Muscle layer of duodenum (tissue), 2 donors: ENCODE measurements at regions not wholly inside any gene's neighbourhood (a gene's known extent, or its start where the extent isn't known, plus 50 kb on each side); places are given as distances from the start of the nearest gene placed in this dataset.
"Not testable (repeated sequence)": the region's sequence is repeated elsewhere in the genome, so short reads cannot be mapped to it uniquely, and the experiment has no call there.

Experiments used
- H3K27ac ChIP-seq: one replicate; pipeline ENCODE4 v1.7.0; 2013; ENCODE audit warnings: mild to moderate bottlenecking, low read length
- H3K27me3 ChIP-seq: one replicate; pipeline ENCODE4 v1.7.0; 2013; ENCODE audit warnings: low read depth, mild to moderate bottlenecking, control low read depth, low read length
- H3K36me3 ChIP-seq, 2 donors: one replicate each; pipeline ENCODE4 v1.7.0; 2013; ENCODE audit warnings: low read length in 2 of 2, control low read depth in 1 of 2, mild to moderate bottlenecking in 1 of 2; ENCODE audit not compliant: insufficient read depth in 2 of 2, control insufficient read depth in 1 of 2
- H3K4me1 ChIP-seq, 2 donors: one replicate each; pipeline ENCODE4 v1.7.0; 2013; ENCODE audit warnings: low read length in 2 of 2, mild to moderate bottlenecking in 2 of 2, control low read depth in 1 of 2, moderate library complexity in 1 of 2; ENCODE audit not compliant: insufficient read depth in 2 of 2, control insufficient read depth in 1 of 2
- H3K4me3 ChIP-seq, 2 donors: one replicate each; pipeline ENCODE4 v1.7.0; 2013; ENCODE audit warnings: low read length in 2 of 2, low read depth in 1 of 2, mild to moderate bottlenecking in 1 of 2
- H3K9me3 ChIP-seq, 2 donors: one replicate each; pipeline ENCODE4 v1.7.0; 2013; ENCODE audit warnings: low read length in 2 of 2, control low read depth in 1 of 2, mild to moderate bottlenecking in 1 of 2; ENCODE audit not compliant: control insufficient read depth in 1 of 2
- donor health status: healthy.

DNA sequence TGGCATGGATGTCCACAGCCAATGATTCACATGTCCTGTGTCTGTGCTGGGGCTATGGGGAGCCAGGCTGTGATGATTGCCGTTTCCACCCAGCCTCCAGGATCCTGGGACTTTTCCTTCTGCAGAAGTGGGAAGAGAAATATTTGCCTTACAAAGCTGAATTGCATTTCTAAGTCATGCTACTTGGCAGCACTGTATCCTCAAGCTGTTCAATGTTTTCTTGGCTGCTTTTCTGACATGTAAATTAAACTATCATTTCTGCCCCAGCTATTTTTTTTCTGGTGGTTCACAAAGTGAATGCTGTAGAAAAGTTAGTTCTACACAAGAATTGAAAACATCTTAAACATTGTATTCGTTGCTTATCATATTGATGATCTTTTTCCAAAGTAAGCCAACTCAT, 51.9 kb upstream of the TCERG1L start:
- no peaks in the 10 kb centered on the region for H3K27me3 ChIP-seq
- no peak overlapping the region for H3K4me3 ChIP-seq
- H3K4me1 ChIP-seq: no peaks in the 10 kb centered on the region
- peaks cover 0 to 4% of the 10 kb centered on the region in 2 donors for H3K9me3 ChIP-seq
- H3K36me3 ChIP-seq: no peaks in the 10 kb centered on the region
- no peak overlapping the region for H3K27ac ChIP-seq

DNA sequence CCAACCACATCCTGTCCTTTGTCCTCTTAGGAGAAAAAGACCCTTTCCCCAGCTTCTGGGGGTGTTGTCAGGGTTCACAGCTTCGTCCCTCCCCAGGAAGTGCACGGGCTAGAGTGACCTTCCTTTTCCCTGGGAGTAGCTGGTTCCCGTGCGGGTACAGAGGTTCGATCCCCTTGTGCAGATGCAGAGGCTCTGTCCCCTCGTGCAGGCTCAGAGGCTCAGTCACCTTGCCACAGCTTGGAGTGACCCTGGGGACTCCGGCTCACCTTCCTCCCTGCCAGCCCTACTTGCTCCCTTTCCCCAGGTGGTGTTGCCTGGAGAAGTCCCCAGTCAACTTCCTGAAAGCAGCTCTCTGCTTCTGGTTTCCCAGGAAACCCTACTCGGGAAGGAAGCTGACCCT, 60.0 kb upstream of the TCERG1L start:
- Histone ChIP-seq H3K27me3 (no peaks in the 10 kb centered on the region), H3K36me3 (no peaks in the 10 kb centered on the region), H3K4me1 (no peaks in the 10 kb centered on the region), H3K27ac (no peak overlapping the region), H3K4me3 (no peak overlapping the region), H3K9me3 (peaks cover 0 to 12% of the 10 kb centered on the region in 2 donors)

DNA sequence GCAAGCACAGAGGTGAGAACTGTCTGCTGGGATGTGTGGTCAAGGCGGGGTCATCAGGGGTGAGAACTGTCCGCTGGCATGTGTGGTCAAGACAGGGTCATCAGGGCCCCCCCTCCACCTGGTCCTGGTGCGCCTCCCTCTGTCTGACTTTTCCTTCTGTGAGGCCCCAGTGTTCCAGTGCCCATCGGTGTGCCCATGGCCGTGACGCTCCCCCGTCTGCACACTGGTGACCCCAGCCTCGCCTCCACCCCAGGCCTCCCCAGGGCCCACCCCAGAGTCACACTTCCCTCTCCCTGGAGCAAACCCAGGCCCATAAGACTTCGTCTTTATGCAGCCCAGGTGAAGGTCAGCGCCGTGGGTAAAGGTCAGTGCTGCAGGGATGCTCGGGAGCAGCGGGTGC, 70.1 kb upstream of the TCERG1L start:
- no peaks in the 10 kb centered on the region for H3K4me1 ChIP-seq
- H3K27ac ChIP-seq: no peak overlapping the region
- H3K36me3 ChIP-seq: no peaks in the 10 kb centered on the region
- H3K4me3 ChIP-seq: no peak overlapping the region
- no peaks in the 10 kb centered on the region for H3K9me3 ChIP-seq
- no peaks in the 10 kb centered on the region for H3K27me3 ChIP-seq

DNA sequence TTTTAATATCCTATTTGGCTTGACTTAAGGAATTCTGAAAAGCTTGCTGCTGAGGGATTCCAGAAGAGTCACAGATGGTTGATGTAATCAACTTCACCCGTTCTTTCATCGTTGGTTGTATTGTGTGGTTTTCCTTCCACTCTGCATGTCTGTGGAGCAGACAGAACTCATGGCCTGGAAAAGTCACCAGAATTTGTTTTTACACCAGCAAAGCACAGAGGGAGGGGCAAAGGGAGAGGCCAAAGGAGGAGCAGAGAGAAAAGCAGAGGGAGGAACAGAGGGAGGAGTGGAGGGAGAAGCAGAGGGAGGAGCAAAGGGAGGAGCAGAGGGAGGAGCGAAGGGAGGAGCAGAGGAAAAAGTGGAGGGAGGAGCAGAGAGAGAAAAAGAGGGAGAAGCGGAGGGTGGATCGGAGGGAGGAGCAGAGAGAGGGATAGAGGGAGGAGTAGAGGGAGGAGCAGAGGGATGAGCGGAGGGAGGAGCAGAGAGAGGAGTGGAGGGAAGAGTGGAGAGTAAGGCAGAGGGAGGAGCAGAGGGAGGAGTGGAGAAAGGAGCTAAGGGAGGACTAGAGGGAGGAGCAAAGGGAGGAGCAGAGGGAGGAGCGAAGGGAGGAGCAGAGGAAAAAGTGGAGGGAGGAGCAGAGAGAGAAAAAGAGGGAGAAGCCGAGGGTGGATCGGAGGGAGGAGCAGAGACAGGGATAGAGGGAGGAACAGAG, 73.8 kb upstream of the TCERG1L start:
- not testable (repeated sequence) for H3K27me3 ChIP-seq, H3K36me3 ChIP-seq, H3K4me1 ChIP-seq, H3K4me3 ChIP-seq, H3K27ac ChIP-seq, H3K9me3 ChIP-seq

DNA sequence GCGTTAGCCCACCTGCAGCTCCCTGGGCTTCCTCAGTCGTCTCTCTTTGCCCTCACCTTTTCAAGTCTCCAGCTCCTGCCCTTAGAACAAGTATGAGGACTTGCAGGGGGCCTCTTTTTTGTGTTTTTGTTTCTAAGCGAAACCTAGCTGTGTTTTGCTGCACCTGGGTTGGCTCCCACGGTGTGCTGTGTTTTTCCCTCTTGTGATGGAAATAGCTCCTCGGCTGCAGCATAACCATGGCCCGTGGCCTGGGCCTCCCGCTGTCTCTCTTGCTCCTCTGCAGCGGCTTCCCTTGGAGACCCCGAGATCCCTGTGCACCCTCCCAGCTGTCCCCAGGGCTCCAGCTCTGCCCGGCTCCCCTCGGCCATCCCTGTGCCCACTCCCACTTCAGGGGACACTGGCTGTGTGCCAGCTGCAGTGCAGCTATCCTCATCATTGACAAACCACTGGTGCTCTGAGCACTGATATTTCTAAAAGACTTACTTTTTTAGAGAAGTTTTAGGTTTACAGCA, 75.6 kb upstream of the TCERG1L start:
- H3K9me3 ChIP-seq: no peaks in the 10 kb centered on the region
- no peak overlapping the region for H3K27ac ChIP-seq
- no peaks in the 10 kb centered on the region for H3K27me3 ChIP-seq
- no peaks in the 10 kb centered on the region for H3K36me3 ChIP-seq
- H3K4me1 ChIP-seq: no peaks in the 10 kb centered on the region
- H3K4me3 ChIP-seq: no peak overlapping the region

DNA sequence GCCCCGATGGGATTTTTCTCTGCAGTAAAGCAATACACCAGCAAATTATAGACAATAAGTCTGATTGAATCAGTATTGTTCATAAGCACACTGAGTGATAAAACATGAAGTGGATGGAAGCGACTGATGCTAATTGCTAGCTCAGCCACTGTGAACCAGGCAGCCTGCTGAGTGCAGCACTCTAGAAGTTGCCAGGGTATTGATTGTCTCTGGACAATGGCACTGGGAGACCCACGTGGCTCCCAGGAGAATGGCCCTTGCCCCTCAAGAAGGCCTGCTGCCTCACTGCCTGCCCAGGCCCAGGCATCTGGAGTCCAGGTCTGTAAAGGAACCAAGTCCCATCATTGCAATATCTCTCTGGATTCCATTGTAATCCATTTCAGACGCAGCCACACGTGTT, 80.4 kb upstream of the TCERG1L start:
- Histone ChIP-seq H3K36me3 (no peaks in the 10 kb centered on the region), H3K9me3 (no peaks in the 10 kb centered on the region), H3K4me3 (no peak overlapping the region)

DNA sequence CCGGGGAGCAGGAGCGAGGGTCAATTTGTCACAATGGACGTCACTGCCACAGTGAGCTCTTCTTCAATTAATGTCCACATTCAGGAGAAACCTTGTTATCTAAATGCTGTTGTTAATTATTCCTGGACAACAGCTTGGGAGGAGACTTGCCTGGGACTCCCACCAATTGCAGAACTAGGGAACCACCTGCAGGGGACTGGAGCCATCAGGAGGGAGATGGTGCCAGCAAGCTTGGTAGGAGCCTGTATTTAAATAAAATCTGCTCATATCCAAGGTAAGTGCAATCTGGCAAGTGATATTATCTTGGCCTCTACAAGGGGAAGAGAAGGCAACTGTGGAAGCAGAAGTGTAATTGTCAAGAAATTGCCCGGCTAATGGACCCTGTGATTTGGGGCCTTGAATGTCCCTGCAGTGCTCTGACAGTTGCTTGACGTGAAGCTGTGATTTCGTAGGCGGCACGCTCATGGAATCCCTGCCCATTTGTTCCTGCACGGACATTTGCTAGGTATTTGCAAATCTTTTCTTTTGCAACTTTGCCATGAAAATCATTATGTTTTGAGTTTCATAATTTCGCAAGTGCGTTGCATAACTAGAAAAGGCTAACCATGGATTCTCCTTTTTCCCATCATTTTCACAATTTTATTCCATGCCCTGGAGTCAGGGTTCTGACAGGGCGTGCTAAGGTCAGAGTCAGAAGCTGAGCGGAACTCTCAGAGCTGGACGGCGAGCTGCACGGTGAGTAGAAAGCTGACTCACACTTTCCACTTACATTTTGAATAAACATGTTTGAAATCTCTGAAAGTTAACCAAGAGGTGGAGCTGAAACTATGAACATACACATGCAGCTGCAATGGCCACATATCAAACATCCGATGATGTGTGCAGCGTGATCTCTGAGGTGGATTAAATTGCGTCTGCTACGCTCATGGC, 84.9 kb upstream of the TCERG1L start:
- no peak overlapping the region for H3K27ac ChIP-seq
- peaks cover 0 to 10% of the 10 kb centered on the region in 2 donors for H3K4me1 ChIP-seq
- no peaks in the 10 kb centered on the region for H3K27me3 ChIP-seq
- no peaks in the 10 kb centered on the region for H3K36me3 ChIP-seq
- no peaks in the 10 kb centered on the region for H3K9me3 ChIP-seq
- H3K4me3 ChIP-seq: no peak overlapping the region

More for the DNA sequence above, 80.4 kb upstream of the TCERG1L start:
- Histone ChIP-seq H3K27me3 (no peaks in the 10 kb centered on the region), H3K4me1 (peaks cover 0 to 10% of the 10 kb centered on the region in 2 donors), H3K27ac (no peak overlapping the region)

DNA sequence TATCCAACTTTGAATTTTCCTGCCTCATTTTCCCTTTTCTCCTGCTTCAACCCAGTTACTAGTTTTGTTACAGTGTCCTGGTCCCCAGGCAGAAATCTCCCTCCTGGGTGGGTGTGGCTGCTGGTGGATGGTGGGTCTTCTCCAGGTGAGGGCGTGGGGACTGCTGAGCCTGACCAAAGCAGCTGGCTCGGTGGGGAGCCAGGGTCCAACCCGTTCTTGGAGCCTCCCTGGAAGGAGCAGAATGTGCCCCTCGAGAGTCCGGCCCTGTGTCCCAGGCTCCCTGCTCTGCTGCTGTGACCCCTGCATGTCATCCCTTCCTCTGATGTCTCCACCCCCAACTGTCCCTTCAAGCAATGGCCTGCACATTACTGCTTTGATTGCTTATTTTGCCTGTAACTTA, 86.6 kb upstream of the TCERG1L start:
- Histone ChIP-seq H3K27ac (no peak overlapping the region), H3K36me3 (no peaks in the 10 kb centered on the region), H3K27me3 (no peaks in the 10 kb centered on the region)

DNA sequence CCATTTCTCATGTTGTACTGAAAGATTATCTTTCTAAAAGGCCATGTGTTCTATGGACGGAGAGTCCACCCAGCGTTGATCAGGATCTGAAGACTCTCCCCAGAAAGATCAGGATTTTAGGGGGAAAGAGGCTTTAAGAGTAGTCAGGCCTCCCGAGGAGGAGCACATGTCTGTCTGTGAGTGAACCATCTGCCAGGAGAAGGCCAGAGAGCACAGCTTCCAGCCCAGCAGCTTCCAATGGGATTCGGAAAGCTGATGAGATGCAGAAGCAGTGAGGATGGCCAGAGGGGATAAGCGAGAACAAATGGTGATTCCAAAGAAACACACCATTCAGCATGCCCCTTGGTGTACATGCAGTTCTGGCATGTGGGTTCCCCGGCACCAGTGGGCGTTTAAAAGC, 88.5 kb upstream of the TCERG1L start:
- H3K4me1 ChIP-seq: peaks cover 0 to 10% of the 10 kb centered on the region in 2 donors
- H3K27ac ChIP-seq: no peak overlapping the region
- no peaks in the 10 kb centered on the region for H3K27me3 ChIP-seq
- no peak overlapping the region for H3K4me3 ChIP-seq
- no peaks in the 10 kb centered on the region for H3K36me3 ChIP-seq
- H3K9me3 ChIP-seq: no peaks in the 10 kb centered on the region

More for the DNA sequence above, 86.6 kb upstream of the TCERG1L start:
- H3K4me1 ChIP-seq: peaks cover 0 to 10% of the 10 kb centered on the region in 2 donors
- H3K4me3 ChIP-seq: no peak overlapping the region
- no peaks in the 10 kb centered on the region for H3K9me3 ChIP-seq

DNA sequence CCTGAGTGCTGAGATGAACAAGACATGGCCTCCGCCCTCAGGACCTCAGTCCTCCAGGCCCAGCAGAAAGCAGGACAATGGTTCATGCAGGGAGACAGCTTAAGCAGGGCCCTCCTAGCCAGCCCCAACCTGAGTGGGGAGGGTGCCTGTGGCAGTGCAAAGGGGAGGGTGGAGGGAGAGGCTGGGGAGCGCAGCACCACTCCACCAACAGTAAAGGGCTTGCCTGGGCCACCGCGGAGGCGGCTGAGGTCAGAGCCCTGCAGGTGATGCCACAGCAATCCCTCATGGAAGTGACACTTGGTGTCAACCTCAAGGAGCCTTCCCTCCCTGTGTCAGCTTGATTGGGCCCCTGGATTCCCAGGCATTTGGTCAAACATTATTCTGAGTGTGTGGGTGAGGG, 89.0 kb upstream of the TCERG1L start:
- Histone ChIP-seq H3K27me3 (no peaks in the 10 kb centered on the region), H3K4me1 (peaks cover 0 to 10% of the 10 kb centered on the region in 2 donors), H3K27ac (no peak overlapping the region), H3K4me3 (no peak overlapping the region), H3K36me3 (no peaks in the 10 kb centered on the region), H3K9me3 (no peaks in the 10 kb centered on the region)

DNA sequence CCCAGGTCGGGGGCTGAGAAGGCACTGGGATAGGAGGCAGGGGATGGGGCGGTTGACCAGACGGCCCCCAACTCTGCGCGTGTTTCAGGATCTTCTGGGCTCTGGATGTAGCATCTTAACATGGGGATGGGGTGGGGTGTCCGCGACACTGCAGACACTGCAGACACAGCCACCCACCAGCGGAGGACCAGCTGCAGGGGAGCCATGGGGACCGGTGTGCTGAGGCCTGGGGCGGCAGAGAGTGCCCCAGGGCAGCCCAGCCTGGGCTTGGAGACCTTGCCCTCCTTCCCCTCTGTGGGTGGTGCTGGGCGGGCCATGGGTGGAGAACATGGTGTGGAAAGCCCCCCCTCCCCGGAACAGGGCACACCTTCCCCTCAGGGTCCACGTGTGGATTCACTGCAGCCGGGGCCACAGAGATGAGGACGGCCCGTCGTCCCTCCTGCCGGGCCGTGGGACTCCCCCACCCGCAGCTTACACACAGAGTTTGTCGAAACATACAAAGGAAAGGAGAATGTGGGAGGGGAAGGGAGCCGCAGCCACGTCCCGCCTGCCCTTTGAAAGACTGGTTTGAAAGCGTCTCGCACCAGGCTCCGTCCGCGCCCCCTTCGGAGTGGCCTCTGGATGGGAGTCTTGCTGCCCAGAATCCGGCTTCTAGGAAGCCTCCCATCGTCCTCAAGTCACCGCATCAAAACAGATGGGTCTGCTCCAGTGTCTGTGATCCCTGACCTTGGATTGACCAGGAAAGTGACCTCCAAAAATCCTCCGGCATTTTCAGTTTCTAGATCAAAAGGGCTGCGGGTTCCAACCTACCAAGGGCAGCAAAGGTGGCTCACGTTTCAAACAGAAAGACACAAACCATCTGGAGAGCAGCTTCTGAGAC, 91.5 kb upstream of the TCERG1L start:
- Histone ChIP-seq H3K9me3 (no peaks in the 10 kb centered on the region), H3K27ac (no peak overlapping the region), H3K4me1 (no peaks in the 10 kb centered on the region), H3K27me3 (no peaks in the 10 kb centered on the region), H3K36me3 (no peaks in the 10 kb centered on the region), H3K4me3 (no peak overlapping the region)
